Liver (tissue), 3 donors: ENCODE measurements at regions not wholly inside any gene's neighbourhood (a gene's known extent, or its start where the extent isn't known, plus 50 kb on each side); places are given as distances from the start of the nearest gene placed in this dataset.

Source experiments
- EGR1 ChIP-seq, 2 donors: IDR thresholded peaks; 2 replicates each; pipeline ENCODE4 v1.6.1; 2016 to 2018; ENCODE audit warnings: antibody characterized with exemption in 2 of 2, low read depth in 2 of 2
- FOXA1 ChIP-seq: IDR thresholded peaks from 2 replicates; pipeline ENCODE4 v1.6.1; 2016; ENCODE audit warnings: antibody characterized with exemption
- GABPA ChIP-seq, 2 donors: IDR thresholded peaks in 1 of 2; conservative IDR thresholded peaks in 1 of 2; 2 replicates each; pipeline ENCODE4 v1.6.1; 2016; ENCODE audit warnings: antibody characterized with exemption in 2 of 2, mild to moderate bottlenecking in 1 of 2, moderate library complexity in 1 of 2
- JUND ChIP-seq, 2 donors: IDR thresholded peaks; 2 replicates each; pipeline ENCODE4 v1.6.1; 2016; ENCODE audit warnings: antibody characterized with exemption in 2 of 2
- NR2F2 ChIP-seq: IDR thresholded peaks from 2 replicates; pipeline ENCODE4 v1.6.1; 2016; ENCODE audit warnings: antibody characterized with exemption
- RAD21 ChIP-seq, 2 donors: IDR thresholded peaks; 2 replicates each; pipeline ENCODE4 v1.6.1; 2016; ENCODE audit warnings: antibody characterized with exemption in 2 of 2, mild to moderate bottlenecking in 2 of 2
- RXRA ChIP-seq, 2 donors: IDR thresholded peaks; 2 replicates each; pipeline ENCODE4 v1.6.1; 2017 to 2018; ENCODE audit warnings: antibody characterized with exemption in 2 of 2, mild to moderate bottlenecking in 1 of 2
- SP1 ChIP-seq: IDR thresholded peaks from 2 replicates; pipeline ENCODE4 v1.6.1; 2018; ENCODE audit warnings: antibody characterized with exemption, mild to moderate bottlenecking
- TAF1 ChIP-seq: conservative IDR thresholded peaks from 2 replicates; pipeline ENCODE4 v1.6.1; 2016; ENCODE audit warnings: antibody characterized with exemption, mild to moderate bottlenecking
- YY1 ChIP-seq: IDR thresholded peaks from 2 replicates; pipeline ENCODE4 v1.6.1; 2016; ENCODE audit warnings: antibody characterized with exemption, mild to moderate bottlenecking
- TF ChIP-seq, protein P1 (sequence below): fragments of 150-350 bp; IDR thresholded peaks from 2 replicates; pipeline ENCODE4 v1.5.1; 2017; ENCODE audit warnings: improper control_type of control experiment, low read depth, low read length; ENCODE audit not compliant: missing input control
- TF ChIP-seq, protein P2 (sequence below): IDR thresholded peaks from 2 replicates; pipeline ENCODE4 v1.6.1; 2016; ENCODE audit warnings: antibody characterized with exemption
- TF ChIP-seq, protein P3 (sequence below): IDR thresholded peaks from 2 replicates; pipeline ENCODE4 v1.6.1; 2016; ENCODE audit warnings: antibody characterized with exemption, mild to moderate bottlenecking
- TF ChIP-seq, protein P4 (sequence below): IDR thresholded peaks from 2 replicates; pipeline ENCODE4 v1.6.1; 2016; ENCODE audit warnings: antibody characterized with exemption
- donor health status: healthy.
- donor health status: healthy.

DNA sequence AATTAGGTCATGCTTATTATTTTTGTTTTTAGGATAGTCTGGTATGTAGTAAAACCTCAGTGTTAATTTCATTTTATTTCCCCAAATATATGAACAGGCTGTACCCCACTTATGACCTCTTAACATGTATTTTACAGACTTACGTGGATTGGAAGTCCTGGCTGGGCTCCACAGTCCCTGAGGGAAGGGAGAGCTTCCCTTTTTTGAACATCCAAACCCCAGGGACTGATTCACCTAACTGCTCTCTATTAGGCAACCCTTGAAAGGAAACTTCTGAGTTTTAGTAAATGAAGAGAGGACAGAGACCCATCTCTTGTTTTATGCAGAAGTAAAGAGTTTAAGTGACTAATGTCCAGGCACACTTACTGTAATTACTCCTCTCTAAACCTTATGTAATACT is 233.1 kb upstream of the SPRY1 start:
- TF ChIP-seq GABPA (IDR thresholded peaks at IDR 0.05 in 1 of 2, conservative IDR thresholded peaks at IDR 0.05 in 1 of 2) (no peak), SP1 (no peak), RXRA (IDR thresholded peaks at IDR 0.05) (no peak), YY1 (no peak), JUND (IDR thresholded peaks at IDR 0.05) (no peak), RAD21 (IDR thresholded peaks at IDR 0.05) (no peak), TAF1 (no peak), NR2F2 (no peak), FOXA1 (no peak), EGR1 (IDR thresholded peaks at IDR 0.05; ENCODE audit: low read depth in 2 of 2) (no peak)
- TF ChIP-seq, protein P1, sequence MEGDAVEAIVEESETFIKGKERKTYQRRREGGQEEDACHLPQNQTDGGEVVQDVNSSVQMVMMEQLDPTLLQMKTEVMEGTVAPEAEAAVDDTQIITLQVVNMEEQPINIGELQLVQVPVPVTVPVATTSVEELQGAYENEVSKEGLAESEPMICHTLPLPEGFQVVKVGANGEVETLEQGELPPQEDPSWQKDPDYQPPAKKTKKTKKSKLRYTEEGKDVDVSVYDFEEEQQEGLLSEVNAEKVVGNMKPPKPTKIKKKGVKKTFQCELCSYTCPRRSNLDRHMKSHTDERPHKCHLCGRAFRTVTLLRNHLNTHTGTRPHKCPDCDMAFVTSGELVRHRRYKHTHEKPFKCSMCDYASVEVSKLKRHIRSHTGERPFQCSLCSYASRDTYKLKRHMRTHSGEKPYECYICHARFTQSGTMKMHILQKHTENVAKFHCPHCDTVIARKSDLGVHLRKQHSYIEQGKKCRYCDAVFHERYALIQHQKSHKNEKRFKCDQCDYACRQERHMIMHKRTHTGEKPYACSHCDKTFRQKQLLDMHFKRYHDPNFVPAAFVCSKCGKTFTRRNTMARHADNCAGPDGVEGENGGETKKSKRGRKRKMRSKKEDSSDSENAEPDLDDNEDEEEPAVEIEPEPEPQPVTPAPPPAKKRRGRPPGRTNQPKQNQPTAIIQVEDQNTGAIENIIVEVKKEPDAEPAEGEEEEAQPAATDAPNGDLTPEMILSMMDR: no peak
- TF ChIP-seq, protein P2, sequence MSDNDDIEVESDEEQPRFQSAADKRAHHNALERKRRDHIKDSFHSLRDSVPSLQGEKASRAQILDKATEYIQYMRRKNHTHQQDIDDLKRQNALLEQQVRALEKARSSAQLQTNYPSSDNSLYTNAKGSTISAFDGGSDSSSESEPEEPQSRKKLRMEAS: no peak
- TF ChIP-seq, protein P3, sequence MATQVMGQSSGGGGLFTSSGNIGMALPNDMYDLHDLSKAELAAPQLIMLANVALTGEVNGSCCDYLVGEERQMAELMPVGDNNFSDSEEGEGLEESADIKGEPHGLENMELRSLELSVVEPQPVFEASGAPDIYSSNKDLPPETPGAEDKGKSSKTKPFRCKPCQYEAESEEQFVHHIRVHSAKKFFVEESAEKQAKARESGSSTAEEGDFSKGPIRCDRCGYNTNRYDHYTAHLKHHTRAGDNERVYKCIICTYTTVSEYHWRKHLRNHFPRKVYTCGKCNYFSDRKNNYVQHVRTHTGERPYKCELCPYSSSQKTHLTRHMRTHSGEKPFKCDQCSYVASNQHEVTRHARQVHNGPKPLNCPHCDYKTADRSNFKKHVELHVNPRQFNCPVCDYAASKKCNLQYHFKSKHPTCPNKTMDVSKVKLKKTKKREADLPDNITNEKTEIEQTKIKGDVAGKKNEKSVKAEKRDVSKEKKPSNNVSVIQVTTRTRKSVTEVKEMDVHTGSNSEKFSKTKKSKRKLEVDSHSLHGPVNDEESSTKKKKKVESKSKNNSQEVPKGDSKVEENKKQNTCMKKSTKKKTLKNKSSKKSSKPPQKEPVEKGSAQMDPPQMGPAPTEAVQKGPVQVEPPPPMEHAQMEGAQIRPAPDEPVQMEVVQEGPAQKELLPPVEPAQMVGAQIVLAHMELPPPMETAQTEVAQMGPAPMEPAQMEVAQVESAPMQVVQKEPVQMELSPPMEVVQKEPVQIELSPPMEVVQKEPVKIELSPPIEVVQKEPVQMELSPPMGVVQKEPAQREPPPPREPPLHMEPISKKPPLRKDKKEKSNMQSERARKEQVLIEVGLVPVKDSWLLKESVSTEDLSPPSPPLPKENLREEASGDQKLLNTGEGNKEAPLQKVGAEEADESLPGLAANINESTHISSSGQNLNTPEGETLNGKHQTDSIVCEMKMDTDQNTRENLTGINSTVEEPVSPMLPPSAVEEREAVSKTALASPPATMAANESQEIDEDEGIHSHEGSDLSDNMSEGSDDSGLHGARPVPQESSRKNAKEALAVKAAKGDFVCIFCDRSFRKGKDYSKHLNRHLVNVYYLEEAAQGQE: no peak
- TF ChIP-seq, protein P4, sequence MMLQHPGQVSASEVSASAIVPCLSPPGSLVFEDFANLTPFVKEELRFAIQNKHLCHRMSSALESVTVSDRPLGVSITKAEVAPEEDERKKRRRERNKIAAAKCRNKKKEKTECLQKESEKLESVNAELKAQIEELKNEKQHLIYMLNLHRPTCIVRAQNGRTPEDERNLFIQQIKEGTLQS: no peak
